Peyer's patch (tissue), 4 donors: ENCODE measurements at regions not wholly inside any gene's neighbourhood (a gene's known extent, or its start where the extent isn't known, plus 50 kb on each side); places are given as distances from the start of the nearest gene placed in this dataset.

Source experiments
- DNase-seq, 3 donors: peaks; one replicate each; pipeline ENCODE4 v3.0.0-alpha.2; 2017 to 2019
- H3K27ac ChIP-seq, 4 donors: fragments of 200-600 bp; sonication (generic); one replicate each; pipeline ENCODE4 v1.5.1; 2016 to 2019
- H3K27me3 ChIP-seq, 2 donors: fragments of 200-600 bp; sonication (generic); one replicate each; pipeline ENCODE4 v1.5.1; 2019
- H3K36me3 ChIP-seq, 3 donors: fragments of 200-600 bp; sonication (generic); one replicate each; pipeline ENCODE4 v1.5.1; 2016 to 2019
- H3K4me1 ChIP-seq, 4 donors: fragments of 200-600 bp; sonication (generic); one replicate each; pipeline ENCODE4 v1.5.1; 2016 to 2019
- H3K4me3 ChIP-seq, 4 donors: fragments of 200-600 bp; sonication (generic); 1 replicate in 3 of 4; 2 replicates in 1 of 4; pipeline ENCODE4 v1.5.1; 2016 to 2019; ENCODE audit warnings: mild to moderate bottlenecking in 1 of 4
- H3K9me3 ChIP-seq, 4 donors: fragments of 200-600 bp; sonication (generic); one replicate each; pipeline ENCODE4 v1.5.1; 2016 to 2019; ENCODE audit warnings: mild to moderate bottlenecking in 1 of 4
- CTCF ChIP-seq, 6 experiments: fragments of 450-650 bp in 4 of 6; fragments of 200-600 bp in 2 of 6; sonication (generic) in 1 of 6; IDR thresholded peaks; one replicate each; pipeline ENCODE4 v1.5.1; 2017 to 2019; ENCODE audit warnings: antibody characterized with exemption in 6 of 6, mild to moderate bottlenecking in 3 of 6, moderate library complexity in 1 of 6
- POLR2A ChIP-seq, 2 donors: fragments of 450-650 bp; IDR thresholded peaks; one replicate each; pipeline ENCODE4 v1.5.1; 2017; ENCODE audit warnings: antibody characterized with exemption in 2 of 2, mild to moderate bottlenecking in 2 of 2, moderate library complexity in 2 of 2

GRCh38 chr17:51486091-51486490 is 225.7 kb downstream of the UTP18 start:
- peaks cover 0 to 4% (median 0%) of the 10 kb centered on the region in 4 donors for H3K9me3 ChIP-seq
- H3K27ac ChIP-seq = no peak overlapping the region
- no peak overlapping the region for H3K4me3 ChIP-seq
- H3K4me1 ChIP-seq = no peaks in the 10 kb centered on the region
- no peaks in the 10 kb centered on the region for H3K27me3 ChIP-seq
- H3K36me3 ChIP-seq = no peaks in the 10 kb centered on the region
- TF ChIP-seq POLR2A (IDR thresholded peaks at IDR 0.05) (no peak), CTCF (IDR thresholded peaks at IDR 0.05) (no peak)
- DNase-seq = no peak

- TF ChIP-seq CTCF (IDR thresholded peaks at IDR 0.05) = no peak
- no peak for TF ChIP-seq POLR2A (IDR thresholded peaks at IDR 0.05)
These were observed 226.7 kb downstream of the UTP18 start for GRCh38 chr17:51486885-51487520.

GRCh38 chr17:51487947-51488346 is 227.6 kb downstream of the UTP18 start:
- TF ChIP-seq CTCF (IDR thresholded peaks at IDR 0.05) = no peak
- TF ChIP-seq POLR2A (IDR thresholded peaks at IDR 0.05) = no peak
- H3K27ac ChIP-seq = no peak overlapping the region
- H3K27me3 ChIP-seq = no peaks in the 10 kb centered on the region
- no peaks in the 10 kb centered on the region for H3K36me3 ChIP-seq
- no peak overlapping the region for H3K4me3 ChIP-seq
- H3K9me3 ChIP-seq = no peaks in the 10 kb centered on the region
- DNase-seq = no peak
- no peaks in the 10 kb centered on the region for H3K4me1 ChIP-seq

More at GRCh38 chr17:51486885-51487520, 226.7 kb downstream of the UTP18 start:
- Histone ChIP-seq H3K9me3 (no peaks in the 10 kb centered on the region), H3K4me1 (no peaks in the 10 kb centered on the region), H3K4me3 (no peak overlapping the region), H3K27me3 (no peaks in the 10 kb centered on the region), H3K36me3 (no peaks in the 10 kb centered on the region), H3K27ac (no peak overlapping the region)
- no peak for DNase-seq

- Histone ChIP-seq H3K9me3 (no peaks in the 10 kb centered on the region), H3K27me3 (no peaks in the 10 kb centered on the region), H3K36me3 (no peaks in the 10 kb centered on the region), H3K4me1 (no peaks in the 10 kb centered on the region), H3K27ac (no peak overlapping the region), H3K4me3 (no peak overlapping the region)
- no peak for DNase-seq
- no peak for TF ChIP-seq CTCF (IDR thresholded peaks at IDR 0.05)
- no peak for TF ChIP-seq POLR2A (IDR thresholded peaks at IDR 0.05)
These were observed 231.1 kb downstream of the UTP18 start for GRCh38 chr17:51491416-51491815.

- Histone ChIP-seq H3K4me1 (no peaks in the 10 kb centered on the region), H3K27me3 (no peaks in the 10 kb centered on the region), H3K36me3 (no peaks in the 10 kb centered on the region), H3K9me3 (no peaks in the 10 kb centered on the region), H3K4me3 (no peak overlapping the region), H3K27ac (no peak overlapping the region)
- no peak for TF ChIP-seq CTCF (IDR thresholded peaks at IDR 0.05)
- no peak for DNase-seq
These were observed 232.9 kb downstream of the UTP18 start for GRCh38 chr17:51493206-51493605.

GRCh38 chr17:51496378-51496777 is 236.0 kb downstream of the UTP18 start:
- Histone ChIP-seq H3K4me3 (no peak overlapping the region), H3K4me1 (no peaks in the 10 kb centered on the region), H3K9me3 (no peaks in the 10 kb centered on the region), H3K27ac (no peak overlapping the region), H3K36me3 (no peaks in the 10 kb centered on the region), H3K27me3 (no peaks in the 10 kb centered on the region)
- TF ChIP-seq CTCF (IDR thresholded peaks at IDR 0.05) = no peak
- no peak for TF ChIP-seq POLR2A (IDR thresholded peaks at IDR 0.05)
- no peak for DNase-seq
